CD14-positive monocyte (primary cell): ENCODE measurements at regions not wholly inside any gene's neighbourhood (a gene's known extent, or its start where the extent isn't known, plus 50 kb on each side); places are given as distances from the start of the nearest gene placed in this dataset.
A peak's percentile ranks its signal among the peaks of the same experiment; 100 is the strongest.

Experiments used
- DNase-seq, 3 donors: peaks; one replicate each; pipeline ENCODE4 v3.0.0-alpha.2; 2011 to 2022
- H2AFZ ChIP-seq: 2 replicates; pipeline ENCODE4 v1.6.0; 2012; ENCODE audit warnings: mild to moderate bottlenecking, low read depth, low read length, inconsistent platforms; ENCODE audit not compliant: insufficient read depth, poor library complexity, severe bottlenecking
- H3K27ac ChIP-seq, 2 donors: 1 replicate in 1 of 2; 2 replicates in 1 of 2; pipeline ENCODE4 v1.5.1; 2012 to 2013; ENCODE audit warnings: low read length in 2 of 2, control low read depth in 1 of 2, inconsistent platforms in 1 of 2, low read depth in 1 of 2, mild to moderate bottlenecking in 1 of 2
- H3K27me3 ChIP-seq, 2 donors: one replicate each; pipeline versions ENCODE4 v1.6.0 to v1.6.1; 2011 to 2013; ENCODE audit warnings: low read length in 2 of 2; ENCODE audit not compliant: control insufficient read depth in 2 of 2, insufficient read depth in 2 of 2
- H3K36me3 ChIP-seq, 2 donors: replicated peaks in 1 of 2; 1 replicate in 1 of 2; 2 replicates in 1 of 2; pipeline versions ENCODE4 v1.5.1 to v1.6.1; 2012 to 2013; ENCODE audit warnings: low read length in 2 of 2, control low read depth in 1 of 2, inconsistent platforms in 1 of 2, mild to moderate bottlenecking in 1 of 2; ENCODE audit not compliant: insufficient read depth in 2 of 2, control insufficient read depth in 1 of 2
- H3K4me1 ChIP-seq, 2 donors: 1 replicate in 1 of 2; 2 replicates in 1 of 2; pipeline versions ENCODE4 v1.5.1 to v1.6.1; 2012 to 2013; ENCODE audit warnings: low read length in 2 of 2, control low read depth in 1 of 2, inconsistent platforms in 1 of 2, mild to moderate bottlenecking in 1 of 2, moderate library complexity in 1 of 2; ENCODE audit not compliant: insufficient read depth in 2 of 2, control insufficient read depth in 1 of 2
- H3K4me2 ChIP-seq: replicated peaks from 2 replicates; pipeline ENCODE3; 2012; ENCODE audit warnings: low read length, moderate library complexity, mild to moderate bottlenecking; ENCODE audit not compliant: poor library complexity, severe bottlenecking; ENCODE audit errors: extremely low read depth
- H3K4me3 ChIP-seq, 3 experiments: fragments of 200-600 bp in 1 of 3; sonication (generic) in 1 of 3; replicated peaks in 1 of 3; 1 replicate in 2 of 3; 2 replicates in 1 of 3; pipeline ENCODE4 v1.5.1; 2011 to 2013; ENCODE audit warnings: low read length in 3 of 3, mild to moderate bottlenecking in 3 of 3, control low read depth in 2 of 3, low read depth in 2 of 3, inconsistent platforms in 1 of 3, moderate library complexity in 1 of 3
- H3K79me2 ChIP-seq: 2 replicates; pipeline ENCODE4 v1.6.0; 2012; ENCODE audit warnings: mild to moderate bottlenecking, control low read depth, inconsistent platforms, low read length, moderate library complexity; ENCODE audit not compliant: insufficient read depth
- H3K9ac ChIP-seq: 2 replicates; pipeline ENCODE4 v1.6.0; 2017; ENCODE audit warnings: low read length, mild to moderate bottlenecking; ENCODE audit not compliant: insufficient read depth, poor library complexity, severe bottlenecking
- H3K9me3 ChIP-seq, 2 donors: replicated peaks in 1 of 2; 1 replicate in 1 of 2; 2 replicates in 1 of 2; pipeline versions ENCODE4 v1.5.1 to v1.6.1; 2012 to 2013; ENCODE audit warnings: low read length in 2 of 2, control low read depth in 1 of 2; ENCODE audit not compliant: control insufficient read depth in 1 of 2, insufficient read depth in 1 of 2
- H4K20me1 ChIP-seq: 2 replicates; pipeline ENCODE4 v1.6.0; 2012; ENCODE audit warnings: mild to moderate bottlenecking, low read length, control low read depth, moderate library complexity; ENCODE audit not compliant: insufficient read depth
- H3K27ac Mint-ChIP-seq, 7 donors: one replicate each; pipeline ENCODE4 v1.8.0; 2020; ENCODE audit warnings: mild to moderate bottlenecking in 7 of 7, mixed read lengths in 7 of 7, moderate library complexity in 6 of 7, inconsistent platforms in 2 of 7
- H3K27me3 Mint-ChIP-seq, 3 donors: one replicate each; pipeline ENCODE4 v1.8.0; 2021 to 2022; ENCODE audit warnings: low read depth in 3 of 3, mild to moderate bottlenecking in 3 of 3, mixed read lengths in 3 of 3, moderate library complexity in 3 of 3, inconsistent platforms in 1 of 3
- H3K36me3 Mint-ChIP-seq, 2 donors: one replicate each; pipeline ENCODE4 v1.8.0; 2020; ENCODE audit warnings: mixed read lengths in 2 of 2, inconsistent platforms in 1 of 2, mild to moderate bottlenecking in 1 of 2
- H3K4me1 Mint-ChIP-seq: one replicate; pipeline ENCODE4 v1.8.0; 2020; ENCODE audit warnings: mild to moderate bottlenecking, mixed read lengths
- H3K4me3 Mint-ChIP-seq, 2 donors: one replicate each; pipeline ENCODE4 v1.8.0; 2020; ENCODE audit warnings: mild to moderate bottlenecking in 2 of 2, mixed read lengths in 2 of 2, moderate library complexity in 1 of 2
- H3K9me3 Mint-ChIP-seq, 7 donors: one replicate each; pipeline ENCODE4 v1.8.0; 2020 to 2022; ENCODE audit warnings: mixed read lengths in 7 of 7, mild to moderate bottlenecking in 6 of 7, moderate library complexity in 6 of 7, inconsistent platforms in 2 of 7
- WGBS: methylation state at CpG from one replicate; pipeline ENCODE4 v1.1.5; 2013; ENCODE audit warnings: missing lambda C conversion rate; ENCODE audit not compliant: insufficient coverage; 5-methylcytosine and 5-hydroxymethylcytosine counted together
- intact Hi-C, 2 donors: fragments of 100-400 bp; cut with micrococcal nuclease; formaldehyde crosslinking; loops; one replicate each; pipeline versions ENCODE4 v1.15.0 to v1.15.1; 2023
- TF ChIP-seq, protein P1 (sequence below): fragments of 200-600 bp; IDR thresholded peaks from one replicate; pipeline ENCODE4 v1.8.0; 2022; ENCODE audit warnings: antibody characterized with exemption, mild to moderate bottlenecking

DNA sequence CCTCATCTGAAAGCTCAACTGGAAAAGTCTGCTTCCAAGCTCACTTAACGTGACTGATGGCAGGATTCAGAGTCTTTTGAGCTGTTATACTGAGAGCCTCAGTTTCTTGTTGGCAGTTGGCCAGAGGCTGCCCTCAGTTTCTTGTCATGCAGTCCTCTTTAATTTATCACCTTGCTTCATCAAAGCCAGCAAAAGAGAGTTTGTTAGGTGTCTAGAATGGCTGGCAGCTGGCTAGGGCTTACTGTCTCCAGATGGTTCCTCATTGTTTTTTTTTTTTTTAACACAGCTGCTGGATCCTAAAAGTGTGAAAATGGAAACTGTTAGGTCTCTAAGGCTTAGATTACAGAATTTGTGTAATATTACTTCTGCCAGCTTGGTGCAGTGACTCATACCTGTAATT lies 310.6 kb downstream of the PDCD6IP start:
- H3K4me2 ChIP-seq, result no peak overlapping the region
- no peaks in the 10 kb centered on the region for H4K20me1 ChIP-seq
- peaks cover 11 to 12% of the 10 kb centered on the region in 2 donors for H3K4me1 ChIP-seq
- H3K36me3 Mint-ChIP-seq, result no peaks in the 10 kb centered on the region
- peaks cover 14% of the 10 kb centered on the region for H3K4me1 Mint-ChIP-seq
- H3K36me3 ChIP-seq, result no peaks in the 10 kb centered on the region
- H3K27ac ChIP-seq, result no peak overlapping the region
- intact Hi-C loops, result no loop called here
- no peak overlapping the region for H3K4me3 Mint-ChIP-seq
- H3K27me3 ChIP-seq, result no peaks in the 10 kb centered on the region
- peaks cover 0 to 2% (median 0%) of the 10 kb centered on the region in 7 donors for H3K9me3 Mint-ChIP-seq
- TF ChIP-seq, protein P1, sequence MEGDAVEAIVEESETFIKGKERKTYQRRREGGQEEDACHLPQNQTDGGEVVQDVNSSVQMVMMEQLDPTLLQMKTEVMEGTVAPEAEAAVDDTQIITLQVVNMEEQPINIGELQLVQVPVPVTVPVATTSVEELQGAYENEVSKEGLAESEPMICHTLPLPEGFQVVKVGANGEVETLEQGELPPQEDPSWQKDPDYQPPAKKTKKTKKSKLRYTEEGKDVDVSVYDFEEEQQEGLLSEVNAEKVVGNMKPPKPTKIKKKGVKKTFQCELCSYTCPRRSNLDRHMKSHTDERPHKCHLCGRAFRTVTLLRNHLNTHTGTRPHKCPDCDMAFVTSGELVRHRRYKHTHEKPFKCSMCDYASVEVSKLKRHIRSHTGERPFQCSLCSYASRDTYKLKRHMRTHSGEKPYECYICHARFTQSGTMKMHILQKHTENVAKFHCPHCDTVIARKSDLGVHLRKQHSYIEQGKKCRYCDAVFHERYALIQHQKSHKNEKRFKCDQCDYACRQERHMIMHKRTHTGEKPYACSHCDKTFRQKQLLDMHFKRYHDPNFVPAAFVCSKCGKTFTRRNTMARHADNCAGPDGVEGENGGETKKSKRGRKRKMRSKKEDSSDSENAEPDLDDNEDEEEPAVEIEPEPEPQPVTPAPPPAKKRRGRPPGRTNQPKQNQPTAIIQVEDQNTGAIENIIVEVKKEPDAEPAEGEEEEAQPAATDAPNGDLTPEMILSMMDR, result no peak
- H3K9ac ChIP-seq, result no peak overlapping the region
- no peak for DNase-seq
- no peaks in the 10 kb centered on the region for H3K9me3 ChIP-seq
- no peak overlapping the region for H3K4me3 ChIP-seq
- no peaks in the 10 kb centered on the region for H3K79me2 ChIP-seq
- peak overlapping the region; percentile 6 for H2AFZ ChIP-seq
- peak overlapping the region in 1 of 7 donors; percentile 6 for H3K27ac Mint-ChIP-seq
- 80% methylated on average over 1 of the region's 1 CpG for WGBS
- no peaks in the 10 kb centered on the region for H3K27me3 Mint-ChIP-seq

DNA sequence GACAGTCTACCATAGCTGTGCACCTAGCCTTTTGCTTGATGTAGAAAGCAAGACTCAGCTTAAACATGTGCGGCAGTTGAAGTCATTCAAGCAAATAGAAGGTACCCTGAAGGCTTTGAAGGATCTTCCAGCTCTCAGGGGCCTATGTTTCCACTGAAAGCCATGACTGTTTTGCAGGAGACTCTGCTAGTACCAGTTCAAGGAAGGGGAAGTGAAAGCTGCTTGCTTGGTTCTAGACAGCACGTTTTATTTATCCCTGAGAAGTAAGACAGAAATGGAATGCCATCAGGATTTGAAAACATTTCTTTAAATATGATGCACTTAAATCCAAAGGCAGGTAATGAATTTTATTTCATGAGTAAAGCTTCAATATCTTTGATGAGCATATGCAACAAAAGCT lies 311.4 kb downstream of the PDCD6IP start:
- no peak overlapping the region for H3K4me2 ChIP-seq
- intact Hi-C loops, result loop anchor here in 1 of 2 donors (10.0 kb wide), 1 partner anchor 275 kb away; no protein-coding TSS in a partner anchor
- Mint-ChIP-seq H3K4me1 (peaks cover 14% of the 10 kb centered on the region), H3K27me3 (no peaks in the 10 kb centered on the region), H3K36me3 (no peaks in the 10 kb centered on the region), H3K27ac (no peak overlapping the region), H3K4me3 (no peak overlapping the region), H3K9me3 (peaks cover 0 to 2% (median 0%) of the 10 kb centered on the region in 7 donors)
- no peak overlapping the region for H3K4me3 ChIP-seq
- no peaks in the 10 kb centered on the region for H3K9me3 ChIP-seq
- no peak overlapping the region for H3K27ac ChIP-seq
- H3K27me3 ChIP-seq, result no peaks in the 10 kb centered on the region
- H2AFZ ChIP-seq, result peak overlapping the region; percentile 26
- 100% methylated on average over 1 of the region's 2 CpGs for WGBS
- H4K20me1 ChIP-seq, result no peaks in the 10 kb centered on the region
- TF ChIP-seq, protein P1, result no peak
- peak in 2 of 3 donors; percentile 9 for DNase-seq
- H3K36me3 ChIP-seq, result no peaks in the 10 kb centered on the region
- H3K4me1 ChIP-seq, result peaks cover 11 to 12% of the 10 kb centered on the region in 2 donors
- H3K79me2 ChIP-seq, result no peaks in the 10 kb centered on the region
- H3K9ac ChIP-seq, result no peak overlapping the region
